Tibial artery (tissue), 4 donors: ENCODE measurements at regions not wholly inside any gene's neighbourhood (a gene's known extent, or its start where the extent isn't known, plus 50 kb on each side); places are given as distances from the start of the nearest gene placed in this dataset.

Experiments used
- DNase-seq, 2 donors: peaks; one replicate each; pipeline ENCODE4 v3.0.0-alpha.2; 2019
- H3K27ac ChIP-seq, 2 donors: fragments of 200-600 bp; sonication (generic) in 1 of 2; 1 replicate in 1 of 2; 2 replicates in 1 of 2; pipeline ENCODE4 v1.5.1; 2018 to 2019; ENCODE audit warnings: mild to moderate bottlenecking in 1 of 2
- H3K27me3 ChIP-seq, 2 donors: fragments of 200-600 bp; sonication (generic) in 1 of 2; one replicate each; pipeline versions ENCODE4 v1.5.1 to v1.6.0; 2016 to 2019
- H3K36me3 ChIP-seq, 3 donors: fragments of 200-600 bp; sonication (generic) in 2 of 3; one replicate each; pipeline ENCODE4 v1.5.1; 2016 to 2019; ENCODE audit warnings: mild to moderate bottlenecking in 2 of 3
- H3K4me1 ChIP-seq, 4 donors: fragments of 200-600 bp; sonication (generic) in 2 of 4; 1 replicate in 3 of 4; 2 replicates in 1 of 4; pipeline ENCODE4 v1.5.1; 2016 to 2019
- H3K4me3 ChIP-seq, 2 donors: fragments of 200-600 bp; sonication (generic) in 1 of 2; 1 replicate in 1 of 2; 2 replicates in 1 of 2; pipeline ENCODE4 v1.5.1; 2018 to 2019; ENCODE audit warnings: mild to moderate bottlenecking in 2 of 2
- H3K9me3 ChIP-seq, 3 donors: fragments of 200-600 bp; sonication (generic) in 1 of 3; one replicate each; pipeline ENCODE4 v1.5.1; 2016 to 2019
- intact Hi-C: fragments of 100-400 bp; cut with DNase I; formaldehyde crosslinking; loops from one replicate; pipeline ENCODE4 v1.15.0; 2023; ENCODE audit warnings: low total_unique reads
- TF ChIP-seq, protein P1 (sequence below), 2 experiments: fragments of 200-600 bp in 1 of 2; fragments of 450-650 bp in 1 of 2; IDR thresholded peaks; one replicate each; pipeline ENCODE4 v1.5.1; 2017 to 2019; ENCODE audit warnings: antibody characterized with exemption in 2 of 2, mild to moderate bottlenecking in 1 of 2, moderate library complexity in 1 of 2

GRCh38 chr16:65779201-65779600, 587.3 kb upstream of the CDH5 start:
- Histone ChIP-seq H3K4me1 (peaks cover 0 to 53% (median 34%) of the 10 kb centered on the region in 4 donors), H3K9me3 (peaks cover 0 to 5% (median 3%) of the 10 kb centered on the region in 3 donors), H3K27ac (peak overlapping the region; percentile 73 to 77), H3K36me3 (no peaks in the 10 kb centered on the region), H3K27me3 (no peaks in the 10 kb centered on the region), H3K4me3 (no peak overlapping the region)
- TF ChIP-seq, protein P1, sequence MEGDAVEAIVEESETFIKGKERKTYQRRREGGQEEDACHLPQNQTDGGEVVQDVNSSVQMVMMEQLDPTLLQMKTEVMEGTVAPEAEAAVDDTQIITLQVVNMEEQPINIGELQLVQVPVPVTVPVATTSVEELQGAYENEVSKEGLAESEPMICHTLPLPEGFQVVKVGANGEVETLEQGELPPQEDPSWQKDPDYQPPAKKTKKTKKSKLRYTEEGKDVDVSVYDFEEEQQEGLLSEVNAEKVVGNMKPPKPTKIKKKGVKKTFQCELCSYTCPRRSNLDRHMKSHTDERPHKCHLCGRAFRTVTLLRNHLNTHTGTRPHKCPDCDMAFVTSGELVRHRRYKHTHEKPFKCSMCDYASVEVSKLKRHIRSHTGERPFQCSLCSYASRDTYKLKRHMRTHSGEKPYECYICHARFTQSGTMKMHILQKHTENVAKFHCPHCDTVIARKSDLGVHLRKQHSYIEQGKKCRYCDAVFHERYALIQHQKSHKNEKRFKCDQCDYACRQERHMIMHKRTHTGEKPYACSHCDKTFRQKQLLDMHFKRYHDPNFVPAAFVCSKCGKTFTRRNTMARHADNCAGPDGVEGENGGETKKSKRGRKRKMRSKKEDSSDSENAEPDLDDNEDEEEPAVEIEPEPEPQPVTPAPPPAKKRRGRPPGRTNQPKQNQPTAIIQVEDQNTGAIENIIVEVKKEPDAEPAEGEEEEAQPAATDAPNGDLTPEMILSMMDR (IDR thresholded peaks at IDR 0.05): no peak
- DNase-seq: peak in 1 of 2 donors; percentile 33
- intact Hi-C loops: no loop called here

DNA sequence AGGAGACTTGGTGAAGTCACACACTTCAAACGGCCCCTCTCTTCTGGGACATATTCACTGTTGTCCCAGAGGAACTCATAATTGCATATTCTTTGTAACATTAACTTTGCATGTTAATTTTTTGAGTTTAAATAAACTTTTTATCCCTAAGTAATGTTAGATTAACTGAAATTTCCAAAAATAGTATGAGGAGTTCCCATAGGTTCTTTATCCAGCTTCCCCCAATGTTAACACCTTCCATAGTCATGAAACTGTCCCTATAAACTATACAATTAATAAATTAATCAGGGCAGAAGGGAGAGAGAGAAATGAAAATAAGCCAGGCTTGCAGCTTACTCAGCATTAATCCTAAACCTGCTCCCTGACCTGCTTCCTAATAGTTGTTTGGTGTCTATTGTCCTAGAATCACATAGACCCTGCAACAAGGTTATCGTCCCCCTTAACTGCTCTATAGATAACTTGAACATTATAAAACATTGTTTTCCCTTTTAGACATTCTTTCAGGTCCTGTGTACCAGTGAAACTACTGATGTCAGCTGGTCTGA, 589.8 kb upstream of the CDH5 start:
- Histone ChIP-seq H3K27me3 (no peaks in the 10 kb centered on the region), H3K4me1 (peaks cover 0 to 30% (median 17%) of the 10 kb centered on the region in 4 donors), H3K4me3 (no peak overlapping the region), H3K36me3 (no peaks in the 10 kb centered on the region), H3K9me3 (peaks cover 0 to 5% (median 3%) of the 10 kb centered on the region in 3 donors), H3K27ac (no peak overlapping the region)
- intact Hi-C loops: no loop called here
- DNase-seq: no peak
- TF ChIP-seq, protein P1 (IDR thresholded peaks at IDR 0.05): no peak

- Histone ChIP-seq H3K36me3 (no peaks in the 10 kb centered on the region), H3K4me1 (peaks cover 0 to 21% (median 10%) of the 10 kb centered on the region in 4 donors), H3K9me3 (peaks cover 0 to 5% (median 3%) of the 10 kb centered on the region in 3 donors), H3K27me3 (no peaks in the 10 kb centered on the region), H3K4me3 (no peak overlapping the region), H3K27ac (no peak overlapping the region)
- no peak for DNase-seq
- TF ChIP-seq, protein P1 (IDR thresholded peaks at IDR 0.05): no peak
- intact Hi-C loops: no loop called here
Observed at GRCh38 chr16:65775829-65776228, 590.7 kb upstream of the CDH5 start.

- no peaks in the 10 kb centered on the region for H3K36me3 ChIP-seq
- no peak for DNase-seq
- H3K27ac ChIP-seq: no peak overlapping the region
- peaks cover 0 to 11% (median 5%) of the 10 kb centered on the region in 4 donors for H3K4me1 ChIP-seq
- peaks cover 0 to 5% (median 3%) of the 10 kb centered on the region in 3 donors for H3K9me3 ChIP-seq
- TF ChIP-seq, protein P1 (IDR thresholded peaks at IDR 0.05): no peak
- H3K4me3 ChIP-seq: no peak overlapping the region
- no peaks in the 10 kb centered on the region for H3K27me3 ChIP-seq
- intact Hi-C loops: no loop called here
Observed at GRCh38 chr16:65774350-65774749, 592.1 kb upstream of the CDH5 start.

DNA sequence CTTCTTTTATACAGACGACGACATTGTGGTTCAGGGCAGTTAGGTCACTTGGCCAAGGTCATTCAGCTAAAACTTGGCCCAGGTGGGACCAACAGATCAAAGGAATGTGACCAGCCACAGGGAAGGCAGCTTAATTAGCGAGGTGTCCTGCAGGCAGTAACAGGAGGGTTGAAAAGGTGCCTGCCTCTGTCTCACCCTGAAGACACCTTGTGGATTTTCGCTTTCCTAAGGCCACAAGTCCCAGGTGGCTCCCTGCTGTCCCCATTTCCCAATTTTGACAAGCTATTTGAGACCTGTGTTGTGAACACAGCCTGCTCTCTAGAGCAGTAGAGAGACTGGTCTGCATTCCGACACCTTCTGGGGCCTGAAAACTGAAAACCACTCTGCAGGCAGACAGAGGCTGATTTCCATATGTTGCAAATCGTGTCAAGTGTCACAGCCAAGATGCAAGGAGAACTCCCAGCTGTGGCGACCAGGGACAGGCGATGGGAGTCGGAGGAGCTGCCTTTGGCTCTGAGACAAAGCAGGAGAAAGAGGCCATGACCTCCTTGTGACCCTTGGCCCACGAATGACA, 593.1 kb upstream of the CDH5 start:
- no peak for DNase-seq
- TF ChIP-seq, protein P1 (IDR thresholded peaks at IDR 0.05): no peak
- H3K36me3 ChIP-seq: no peaks in the 10 kb centered on the region
- H3K27ac ChIP-seq: no peak overlapping the region
- H3K4me1 ChIP-seq: peaks cover 0 to 2% (median 0%) of the 10 kb centered on the region in 4 donors
- intact Hi-C loops: no loop called here
- no peaks in the 10 kb centered on the region for H3K27me3 ChIP-seq
- H3K4me3 ChIP-seq: no peak overlapping the region
- peaks cover 0 to 5% (median 3%) of the 10 kb centered on the region in 3 donors for H3K9me3 ChIP-seq
